ENCODE measurements at regions not wholly inside any gene's neighbourhood (a gene's known extent, or its start where the extent isn't known, plus 50 kb on each side); places are given as distances from the start of the nearest gene placed in this dataset.

DNA sequence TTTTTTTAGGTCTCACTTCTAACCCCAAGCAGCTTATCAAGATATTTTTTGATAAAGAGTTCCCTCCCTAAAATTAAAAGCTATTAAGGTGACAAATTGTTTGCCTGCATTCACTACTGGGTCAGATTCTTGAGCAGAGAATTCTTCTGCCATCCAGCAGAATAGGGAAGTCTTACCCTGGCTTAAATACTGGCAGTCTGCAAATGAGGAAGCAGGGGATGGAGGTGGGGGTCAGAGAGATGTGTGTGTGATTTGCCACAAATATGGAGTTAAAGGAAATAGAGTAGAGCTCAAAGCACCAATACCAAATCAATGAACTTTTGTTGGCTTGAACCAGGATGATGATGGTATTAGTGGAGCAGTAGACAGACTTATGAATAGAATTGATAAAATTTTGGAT lies 122.2 kb downstream of the ANXA5 start:
- H3K4me3 Mint-ChIP-seq (ENCODE audit: unreplicated experiment), result no peak overlapping the region

DNA sequence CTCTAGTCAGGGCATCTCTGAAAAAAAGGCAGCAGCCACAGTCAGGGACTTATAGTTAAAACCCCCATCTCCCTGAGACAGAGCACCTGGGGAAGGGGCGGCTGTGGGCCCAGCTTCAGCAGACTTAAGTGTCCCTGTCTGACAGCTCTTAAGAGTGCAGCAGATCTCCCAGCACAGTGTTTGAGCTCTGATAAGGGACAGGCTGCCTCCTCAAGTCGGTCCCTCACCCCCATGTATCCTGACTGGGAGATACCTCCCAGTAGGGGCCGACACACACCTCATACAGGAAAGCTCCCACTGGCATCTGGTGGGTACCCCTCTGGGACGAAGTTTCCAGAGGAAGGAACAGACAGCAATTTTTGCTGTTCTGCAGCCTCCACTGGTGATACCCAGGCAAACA lies 129.0 kb downstream of the ANXA5 start:
- H3K27me3 Mint-ChIP-seq (ENCODE audit: low read depth), result peaks cover 5% of the 10 kb centered on the region
- TF ChIP-seq, protein P1, sequence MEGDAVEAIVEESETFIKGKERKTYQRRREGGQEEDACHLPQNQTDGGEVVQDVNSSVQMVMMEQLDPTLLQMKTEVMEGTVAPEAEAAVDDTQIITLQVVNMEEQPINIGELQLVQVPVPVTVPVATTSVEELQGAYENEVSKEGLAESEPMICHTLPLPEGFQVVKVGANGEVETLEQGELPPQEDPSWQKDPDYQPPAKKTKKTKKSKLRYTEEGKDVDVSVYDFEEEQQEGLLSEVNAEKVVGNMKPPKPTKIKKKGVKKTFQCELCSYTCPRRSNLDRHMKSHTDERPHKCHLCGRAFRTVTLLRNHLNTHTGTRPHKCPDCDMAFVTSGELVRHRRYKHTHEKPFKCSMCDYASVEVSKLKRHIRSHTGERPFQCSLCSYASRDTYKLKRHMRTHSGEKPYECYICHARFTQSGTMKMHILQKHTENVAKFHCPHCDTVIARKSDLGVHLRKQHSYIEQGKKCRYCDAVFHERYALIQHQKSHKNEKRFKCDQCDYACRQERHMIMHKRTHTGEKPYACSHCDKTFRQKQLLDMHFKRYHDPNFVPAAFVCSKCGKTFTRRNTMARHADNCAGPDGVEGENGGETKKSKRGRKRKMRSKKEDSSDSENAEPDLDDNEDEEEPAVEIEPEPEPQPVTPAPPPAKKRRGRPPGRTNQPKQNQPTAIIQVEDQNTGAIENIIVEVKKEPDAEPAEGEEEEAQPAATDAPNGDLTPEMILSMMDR (IDR thresholded peaks at IDR 0.05), result no peak

More for the DNA sequence above, 122.2 kb downstream of the ANXA5 start:
- TF ChIP-seq, protein P1 (IDR thresholded peaks at IDR 0.05), result no peak
- H3K27ac Mint-ChIP-seq (ENCODE audit: unreplicated experiment), result no peak overlapping the region
- peaks cover 3% of the 10 kb centered on the region for H3K36me3 Mint-ChIP-seq (ENCODE audit: low read depth)
- DNase-seq (ENCODE audit: low spot score), result no peak
- peaks cover 8% of the 10 kb centered on the region for H3K9me3 Mint-ChIP-seq (ENCODE audit: low read depth)
- H3K27me3 Mint-ChIP-seq (ENCODE audit: low read depth), result peaks cover 8% of the 10 kb centered on the region
- H3K4me1 Mint-ChIP-seq (ENCODE audit: low read depth), result no peaks in the 10 kb centered on the region

DNA sequence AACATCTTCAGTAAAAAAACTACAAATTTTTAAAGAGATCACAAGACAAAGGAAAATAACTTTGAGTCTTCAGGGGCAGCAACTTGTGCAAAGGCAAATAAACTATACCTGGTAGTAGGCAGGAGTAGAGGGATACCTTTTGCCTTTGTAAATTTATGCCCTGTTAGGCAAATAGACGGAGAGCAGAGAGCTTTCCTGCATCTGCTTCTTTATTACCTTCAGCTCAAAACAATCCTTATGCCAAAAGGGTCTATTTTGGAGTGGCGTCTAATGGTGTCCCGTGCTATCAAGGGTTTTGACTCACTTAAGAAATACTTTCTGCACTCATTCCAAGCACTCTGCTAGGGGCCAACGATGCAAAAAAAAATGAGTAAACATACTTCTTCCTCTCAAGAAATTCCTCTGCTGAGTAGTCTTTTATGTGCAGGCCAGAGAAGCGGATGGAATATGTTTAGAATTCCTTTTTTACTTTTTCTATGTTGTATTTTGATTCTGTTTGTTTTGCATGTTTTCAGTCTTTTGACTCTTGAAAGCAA lies 131.9 kb downstream of the ANXA5 start:
- DNase-seq (ENCODE audit: low spot score), result no peak

More for the DNA sequence above, 129.0 kb downstream of the ANXA5 start:
- no peak for DNase-seq (ENCODE audit: low spot score)
- H3K27ac Mint-ChIP-seq (ENCODE audit: unreplicated experiment), result no peak overlapping the region
- no peak overlapping the region for H3K4me3 Mint-ChIP-seq (ENCODE audit: unreplicated experiment)
- H3K4me1 Mint-ChIP-seq (ENCODE audit: low read depth), result peaks cover 4% of the 10 kb centered on the region
- H3K9me3 Mint-ChIP-seq (ENCODE audit: low read depth), result peaks cover 8% of the 10 kb centered on the region
- peaks cover 1% of the 10 kb centered on the region for H3K36me3 Mint-ChIP-seq (ENCODE audit: low read depth)

DNA sequence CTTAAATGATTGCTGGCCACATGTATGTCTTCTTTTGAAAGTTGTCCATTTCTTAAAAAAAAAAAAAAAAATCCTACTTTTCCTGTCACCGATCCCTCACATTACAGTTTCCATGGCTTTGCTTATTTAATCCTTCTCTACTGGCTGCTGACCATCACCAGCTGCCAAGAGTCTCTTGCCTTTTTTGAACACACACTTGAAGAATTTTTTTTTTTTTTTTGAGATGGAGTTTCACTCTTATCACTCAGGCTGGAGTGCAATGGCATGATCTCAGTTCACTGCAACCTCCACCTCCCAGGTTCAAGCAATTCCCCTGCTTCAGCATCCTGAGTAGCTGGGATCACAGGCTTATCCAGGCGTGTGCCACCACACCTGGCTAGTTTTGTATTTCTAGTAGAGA lies 134.0 kb downstream of the ANXA5 start:
- H3K4me3 Mint-ChIP-seq (ENCODE audit: unreplicated experiment), result no peak overlapping the region
- H3K27ac Mint-ChIP-seq (ENCODE audit: unreplicated experiment), result no peak overlapping the region
- H3K27me3 Mint-ChIP-seq (ENCODE audit: low read depth), result peaks cover 5% of the 10 kb centered on the region
- no peak for DNase-seq (ENCODE audit: low spot score)
- TF ChIP-seq, protein P1 (IDR thresholded peaks at IDR 0.05), result no peak
- H3K4me1 Mint-ChIP-seq (ENCODE audit: low read depth), result peaks cover 4% of the 10 kb centered on the region
- peaks cover 2% of the 10 kb centered on the region for H3K9me3 Mint-ChIP-seq (ENCODE audit: low read depth)
- no peaks in the 10 kb centered on the region for H3K36me3 Mint-ChIP-seq (ENCODE audit: low read depth)

More for the DNA sequence above, 131.9 kb downstream of the ANXA5 start:
- H3K4me3 Mint-ChIP-seq (ENCODE audit: unreplicated experiment), result no peak overlapping the region
- peaks cover 4% of the 10 kb centered on the region for H3K9me3 Mint-ChIP-seq (ENCODE audit: low read depth)
- peaks cover 6% of the 10 kb centered on the region for H3K27me3 Mint-ChIP-seq (ENCODE audit: low read depth)
- TF ChIP-seq, protein P1 (IDR thresholded peaks at IDR 0.05), result no peak
- peaks cover 4% of the 10 kb centered on the region for H3K4me1 Mint-ChIP-seq (ENCODE audit: low read depth)
- H3K36me3 Mint-ChIP-seq (ENCODE audit: low read depth), result peaks cover 1% of the 10 kb centered on the region
- no peak overlapping the region for H3K27ac Mint-ChIP-seq (ENCODE audit: unreplicated experiment)

DNA sequence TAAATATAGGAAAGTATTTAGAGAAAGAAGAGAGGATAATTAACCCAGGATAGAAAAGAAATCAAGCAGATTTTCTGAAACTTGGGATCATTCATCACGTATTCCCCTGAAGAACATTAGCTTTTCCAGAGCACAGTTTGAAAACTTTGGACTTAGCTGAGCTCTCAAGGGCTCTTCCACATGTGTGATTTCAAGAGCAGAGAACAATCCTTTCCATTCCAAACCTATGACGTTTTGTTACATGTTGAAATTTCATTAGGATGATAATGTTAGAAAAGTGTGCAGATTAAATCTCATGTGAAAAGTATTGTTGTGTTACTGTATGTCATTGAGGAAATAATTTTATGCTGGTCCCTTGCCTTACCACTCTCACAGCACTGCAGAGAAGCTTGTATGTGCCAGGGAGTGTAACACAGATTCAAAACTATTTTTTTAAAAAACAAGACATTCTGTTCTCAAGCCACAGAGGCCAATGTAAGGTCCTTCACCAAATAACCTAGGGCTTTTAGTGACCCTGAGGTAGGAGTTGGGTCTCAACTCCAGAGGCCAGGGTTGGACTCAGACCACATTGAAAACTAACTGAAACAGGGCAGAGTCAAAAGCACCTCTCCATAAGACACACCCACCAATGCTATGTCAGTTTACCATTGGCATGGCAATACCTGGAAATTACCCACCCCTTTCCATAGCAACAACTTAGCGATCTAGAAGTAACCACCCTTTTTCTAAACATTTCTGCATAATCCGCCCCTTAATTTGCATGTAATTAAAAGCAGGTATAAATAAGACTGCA lies 141.3 kb downstream of the ANXA5 start:
- H3K4me1 Mint-ChIP-seq (ENCODE audit: low read depth), result no peaks in the 10 kb centered on the region
- DNase-seq (ENCODE audit: low spot score), result no peak
- no peak overlapping the region for H3K27ac Mint-ChIP-seq (ENCODE audit: unreplicated experiment)
- no peaks in the 10 kb centered on the region for H3K9me3 Mint-ChIP-seq (ENCODE audit: low read depth)
- TF ChIP-seq, protein P1 (IDR thresholded peaks at IDR 0.05), result no peak
- no peak overlapping the region for H3K4me3 Mint-ChIP-seq (ENCODE audit: unreplicated experiment)
- no peaks in the 10 kb centered on the region for H3K36me3 Mint-ChIP-seq (ENCODE audit: low read depth)
- peaks cover 3% of the 10 kb centered on the region for H3K27me3 Mint-ChIP-seq (ENCODE audit: low read depth)
